ENCODE measurements at regions not wholly inside any gene's neighbourhood (a gene's known extent, or its start where the extent isn't known, plus 50 kb on each side); places are given as distances from the start of the nearest gene placed in this dataset.

DNA sequence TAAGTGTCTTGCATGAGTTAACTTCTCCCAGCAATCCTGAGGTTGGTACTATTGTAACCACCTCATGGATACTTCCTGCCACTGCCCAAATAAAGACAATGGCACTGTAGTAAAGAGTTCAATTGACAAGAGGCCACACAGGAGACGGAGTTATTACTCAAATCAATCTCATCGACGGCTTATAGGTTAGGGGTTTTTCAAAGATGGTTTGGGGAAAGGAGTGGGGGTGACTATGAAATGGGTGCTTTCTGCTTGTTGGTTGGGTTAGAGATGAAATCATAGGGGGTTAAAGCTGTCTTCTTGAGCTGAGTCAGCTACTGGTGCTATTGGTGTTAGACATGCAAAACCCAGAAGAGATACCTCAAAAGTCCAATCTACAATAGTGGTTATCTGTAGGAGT, 1258.0 kb upstream of the ZEB2 start:
- intact Hi-C loops (cut with micrococcal nuclease): no loop called here
- H3K27me3 Mint-ChIP-seq (ENCODE audit: insufficient read depth, unreplicated experiment): no peaks in the 10 kb centered on the region
- no peaks in the 10 kb centered on the region for H3K36me3 Mint-ChIP-seq (ENCODE audit: insufficient read depth, unreplicated experiment)
- H3K4me3 Mint-ChIP-seq (ENCODE audit: unreplicated experiment): no peak overlapping the region
- no peak overlapping the region for H3K27ac Mint-ChIP-seq (ENCODE audit: low read depth, unreplicated experiment)
- POLR2A ChIA-PET: interaction anchor here (0.6 kb wide), 1 partner anchor 846 kb away, joined by 3 read pairs; no protein-coding TSS in a partner anchor
- DNase-seq (ENCODE audit: unreplicated experiment): no peak
- H3K9me3 Mint-ChIP-seq (ENCODE audit: unreplicated experiment): no peaks in the 10 kb centered on the region
- TF ChIP-seq, protein P1, sequence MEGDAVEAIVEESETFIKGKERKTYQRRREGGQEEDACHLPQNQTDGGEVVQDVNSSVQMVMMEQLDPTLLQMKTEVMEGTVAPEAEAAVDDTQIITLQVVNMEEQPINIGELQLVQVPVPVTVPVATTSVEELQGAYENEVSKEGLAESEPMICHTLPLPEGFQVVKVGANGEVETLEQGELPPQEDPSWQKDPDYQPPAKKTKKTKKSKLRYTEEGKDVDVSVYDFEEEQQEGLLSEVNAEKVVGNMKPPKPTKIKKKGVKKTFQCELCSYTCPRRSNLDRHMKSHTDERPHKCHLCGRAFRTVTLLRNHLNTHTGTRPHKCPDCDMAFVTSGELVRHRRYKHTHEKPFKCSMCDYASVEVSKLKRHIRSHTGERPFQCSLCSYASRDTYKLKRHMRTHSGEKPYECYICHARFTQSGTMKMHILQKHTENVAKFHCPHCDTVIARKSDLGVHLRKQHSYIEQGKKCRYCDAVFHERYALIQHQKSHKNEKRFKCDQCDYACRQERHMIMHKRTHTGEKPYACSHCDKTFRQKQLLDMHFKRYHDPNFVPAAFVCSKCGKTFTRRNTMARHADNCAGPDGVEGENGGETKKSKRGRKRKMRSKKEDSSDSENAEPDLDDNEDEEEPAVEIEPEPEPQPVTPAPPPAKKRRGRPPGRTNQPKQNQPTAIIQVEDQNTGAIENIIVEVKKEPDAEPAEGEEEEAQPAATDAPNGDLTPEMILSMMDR (IDR thresholded peaks at IDR 0.05; ENCODE audit: unreplicated experiment): no peak
- no peaks in the 10 kb centered on the region for H3K4me1 Mint-ChIP-seq (ENCODE audit: insufficient read depth, unreplicated experiment)
- CTCF ChIA-PET: interaction anchor here (0.7 to 1.4 kb wide), 2 partner anchors 10 to 25 kb away, joined by 3 read pairs; no protein-coding TSS in a partner anchor
- BruUV-seq (replicated peaks): no TSS peak

GRCh38 chr2:145777297-145777696, 1257.4 kb upstream of the ZEB2 start:
- Mint-ChIP-seq H3K4me3 (ENCODE audit: unreplicated experiment) (no peak overlapping the region), H3K36me3 (ENCODE audit: insufficient read depth, unreplicated experiment) (no peaks in the 10 kb centered on the region), H3K9me3 (ENCODE audit: unreplicated experiment) (no peaks in the 10 kb centered on the region), H3K27ac (ENCODE audit: low read depth, unreplicated experiment) (peak overlapping the region; percentile 25), H3K27me3 (ENCODE audit: insufficient read depth, unreplicated experiment) (no peaks in the 10 kb centered on the region), H3K4me1 (ENCODE audit: insufficient read depth, unreplicated experiment) (no peaks in the 10 kb centered on the region)
- intact Hi-C loops (cut with micrococcal nuclease): no loop called here
- ChIA-PET CTCF (interaction anchor here (0.7 kb wide), 1 partner anchor 432 kb away, joined by 3 read pairs; no protein-coding TSS in a partner anchor), POLR2A (interaction anchor here (1.0 kb wide), 1 partner anchor 10 kb away, joined by 4 read pairs; no protein-coding TSS in a partner anchor)
- BruUV-seq (replicated peaks): no TSS peak
- DNase-seq (ENCODE audit: unreplicated experiment): peak; percentile 17
- TF ChIP-seq, protein P1 (IDR thresholded peaks at IDR 0.05; ENCODE audit: unreplicated experiment): no peak

- TF ChIP-seq, protein P1 (IDR thresholded peaks at IDR 0.05; ENCODE audit: unreplicated experiment): no peak
- Mint-ChIP-seq H3K4me1 (ENCODE audit: insufficient read depth, unreplicated experiment) (no peaks in the 10 kb centered on the region), H3K27ac (ENCODE audit: low read depth, unreplicated experiment) (no peak overlapping the region), H3K36me3 (ENCODE audit: insufficient read depth, unreplicated experiment) (no peaks in the 10 kb centered on the region), H3K9me3 (ENCODE audit: unreplicated experiment) (no peaks in the 10 kb centered on the region), H3K27me3 (ENCODE audit: insufficient read depth, unreplicated experiment) (no peaks in the 10 kb centered on the region), H3K4me3 (ENCODE audit: unreplicated experiment) (no peak overlapping the region)
- ChIA-PET CTCF (no interaction called here), POLR2A (no interaction called here)
- no peak for DNase-seq (ENCODE audit: unreplicated experiment)
- intact Hi-C loops (cut with micrococcal nuclease): no loop called here
- no TSS peak for BruUV-seq (replicated peaks)
Observed at GRCh38 chr2:145775591-145775990, 1255.7 kb upstream of the ZEB2 start.

GRCh38 chr2:145771525-145771924, 1251.6 kb upstream of the ZEB2 start:
- no peaks in the 10 kb centered on the region for H3K36me3 Mint-ChIP-seq (ENCODE audit: insufficient read depth, unreplicated experiment)
- H3K4me3 Mint-ChIP-seq (ENCODE audit: unreplicated experiment): no peak overlapping the region
- no peaks in the 10 kb centered on the region for H3K4me1 Mint-ChIP-seq (ENCODE audit: insufficient read depth, unreplicated experiment)
- TF ChIP-seq, protein P1 (IDR thresholded peaks at IDR 0.05; ENCODE audit: unreplicated experiment): no peak
- ChIA-PET POLR2A (no interaction called here), CTCF (no interaction called here)
- H3K9me3 Mint-ChIP-seq (ENCODE audit: unreplicated experiment): no peaks in the 10 kb centered on the region
- BruUV-seq (replicated peaks): no TSS peak
- no peaks in the 10 kb centered on the region for H3K27me3 Mint-ChIP-seq (ENCODE audit: insufficient read depth, unreplicated experiment)
- H3K27ac Mint-ChIP-seq (ENCODE audit: low read depth, unreplicated experiment): no peak overlapping the region
- intact Hi-C loops (cut with micrococcal nuclease): no loop called here
- DNase-seq (ENCODE audit: unreplicated experiment): no peak

Measured in MCF 10A (cell line).